OCI-M1 (cell line): ENCODE measurements at regions not wholly inside any gene's neighbourhood (a gene's known extent, or its start where the extent isn't known, plus 50 kb on each side); places are given as distances from the start of the nearest gene placed in this dataset.
A peak's percentile ranks its signal among the peaks of the same experiment; 100 is the strongest.

Experiments
- DNase-seq: peaks from one replicate; lab custom pipeline; 2025; lab: John Stamatoyannopoulos, UW

DNA sequence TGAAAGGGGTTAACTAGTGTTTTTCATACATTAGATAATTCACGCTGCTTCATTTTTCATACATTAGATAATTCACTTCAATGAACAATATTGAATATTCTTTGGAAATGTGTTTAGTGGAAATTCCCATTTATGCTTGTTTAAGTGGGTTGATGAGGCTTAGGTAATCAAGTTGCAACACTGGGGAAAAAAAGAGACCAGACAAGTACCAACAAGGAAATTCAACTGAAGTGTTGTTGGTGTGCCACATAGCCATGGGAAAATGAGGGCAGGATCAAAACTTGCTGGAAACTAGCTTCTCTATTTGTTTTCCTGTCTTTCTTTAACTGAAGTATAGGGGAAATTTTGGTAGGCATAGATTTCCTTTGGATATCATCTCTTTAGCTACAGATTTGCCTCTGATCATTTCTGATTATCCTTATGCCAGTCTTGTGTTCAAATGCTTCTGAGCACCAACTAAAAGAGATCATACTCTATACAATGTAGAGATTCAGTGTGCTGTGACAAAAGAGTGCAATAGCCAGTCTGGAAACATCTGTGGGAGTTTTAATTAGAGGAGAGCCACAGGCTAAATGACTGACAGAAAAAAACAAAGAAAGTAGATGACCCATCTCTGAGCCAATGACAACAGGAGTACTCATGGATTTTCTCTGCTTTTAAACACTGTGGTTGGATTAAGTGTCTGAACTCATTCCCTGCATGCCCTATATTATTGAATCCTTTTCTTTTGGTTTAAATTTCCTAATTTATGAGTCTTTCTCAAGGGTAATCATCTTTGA lies 67.6 kb upstream of the CTSC start:
- DNase-seq: peak; percentile 80

DNA sequence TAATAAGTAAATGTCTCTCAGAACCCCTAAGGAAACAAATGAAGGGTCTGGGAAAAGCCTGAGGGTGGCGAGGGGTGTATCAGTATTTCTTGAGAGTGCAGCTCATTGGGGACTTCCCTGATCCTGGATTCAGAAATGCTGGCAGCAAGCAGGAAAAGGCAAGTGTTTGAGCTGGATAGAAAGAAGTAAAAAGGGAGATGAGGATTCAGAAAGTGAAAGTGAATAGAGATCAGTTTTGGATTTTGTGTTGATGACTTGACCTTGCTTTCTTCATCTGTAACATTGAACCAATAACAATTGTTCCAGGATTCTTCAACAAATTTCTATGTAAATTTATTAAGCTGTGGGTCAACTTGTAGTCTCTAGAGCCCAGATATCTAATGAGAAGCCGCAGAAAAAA lies 66.9 kb upstream of the CTSC start:
- peak; percentile 82 for DNase-seq

DNA sequence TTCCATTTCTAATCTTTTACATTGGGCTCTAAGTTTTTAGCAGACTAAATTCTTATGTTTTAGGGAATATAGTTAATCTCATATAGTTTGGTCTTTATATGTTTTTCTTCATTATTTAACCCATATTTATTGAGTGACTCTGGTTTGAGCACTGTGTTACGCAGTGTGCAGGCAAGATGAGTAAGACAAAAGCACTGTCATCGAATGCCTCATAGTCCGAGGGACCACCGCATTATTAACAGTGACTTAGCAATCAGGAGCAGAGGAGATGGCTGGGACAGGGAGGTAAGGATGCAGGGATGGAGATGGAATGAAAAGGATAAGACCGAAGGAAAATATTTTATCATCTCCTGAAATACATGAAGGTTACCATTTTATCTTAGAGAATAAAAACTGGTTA lies 65.2 kb upstream of the CTSC start:
- no peak for DNase-seq

DNA sequence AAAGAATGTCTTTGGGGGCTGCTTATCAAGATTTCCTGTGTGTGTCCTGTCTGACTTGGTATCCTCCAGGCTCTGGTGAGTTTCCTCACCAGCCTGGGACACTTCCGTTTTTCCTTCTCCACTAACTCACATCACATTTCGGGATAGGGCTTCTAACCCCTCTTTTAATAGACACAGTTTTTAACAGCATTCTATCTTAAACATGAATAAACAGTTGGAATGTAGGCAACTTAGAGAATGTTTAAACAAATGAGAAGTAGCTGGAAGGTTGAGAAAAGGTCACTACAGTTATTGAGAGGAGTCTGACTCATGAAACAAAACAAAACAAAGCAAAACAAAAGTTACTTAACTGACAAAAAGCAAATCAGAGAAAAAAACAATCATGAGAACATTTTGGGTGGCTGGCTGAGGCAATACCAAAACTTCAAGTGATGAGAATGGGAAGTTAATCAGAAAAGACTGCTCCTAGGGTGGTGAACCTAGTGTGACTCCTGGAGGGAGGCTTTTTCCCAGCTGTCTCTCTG lies 64.7 kb upstream of the CTSC start:
- DNase-seq: peak; percentile 85

DNA sequence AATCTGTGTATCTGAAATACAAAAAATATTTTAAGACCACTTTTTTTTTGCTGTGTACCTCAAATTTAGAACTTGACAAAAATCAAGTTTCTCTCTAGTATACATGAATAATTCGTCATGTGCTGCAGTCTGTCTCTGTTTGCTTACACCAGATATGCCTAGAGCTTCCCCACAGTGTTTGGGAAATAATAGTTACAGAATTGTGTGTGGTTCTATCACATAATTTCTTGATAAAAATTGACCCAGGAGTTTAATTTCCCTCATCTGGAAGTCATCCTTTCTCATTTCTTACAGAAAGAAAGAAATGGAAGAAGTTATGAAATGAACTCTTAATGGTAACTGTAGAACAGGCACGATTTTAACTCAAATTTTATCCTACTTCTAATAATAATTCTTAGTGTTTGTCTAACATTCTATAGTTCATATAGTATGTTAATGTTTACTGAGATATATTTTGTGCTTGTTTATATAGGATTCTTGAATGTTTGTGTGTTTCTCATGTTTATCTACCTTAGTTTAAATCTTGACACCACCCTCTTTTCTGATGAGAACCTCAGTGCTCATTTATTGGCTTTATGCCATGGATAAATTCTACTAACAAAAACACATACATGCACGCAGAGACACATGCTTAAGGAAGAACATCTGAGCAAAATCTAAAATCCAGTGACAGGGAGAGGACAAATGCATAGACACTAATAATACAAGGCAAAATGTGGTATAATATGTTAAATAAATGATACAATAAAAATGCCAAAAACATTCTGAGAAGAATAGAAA lies 61.4 kb upstream of the CTSC start:
- no peak for DNase-seq

DNA sequence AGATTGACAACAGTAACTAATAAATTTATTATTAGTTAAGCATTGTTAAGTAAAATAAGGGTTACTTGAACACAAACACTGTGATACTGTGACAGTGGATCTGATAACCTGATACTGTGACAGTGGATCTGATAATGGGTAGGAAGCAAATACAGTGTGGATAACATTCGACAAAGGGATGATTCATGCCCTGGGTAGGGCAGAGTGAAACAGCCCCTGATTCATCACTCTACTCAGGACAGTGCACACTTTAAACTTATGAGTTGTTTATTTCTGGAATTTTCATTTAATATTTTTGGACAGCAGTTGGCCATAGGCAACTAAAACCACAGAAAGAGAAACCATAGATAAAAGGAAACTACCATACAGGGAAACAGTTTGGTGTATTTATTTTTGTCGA lies 60.8 kb upstream of the CTSC start:
- peak; percentile 73 for DNase-seq

DNA sequence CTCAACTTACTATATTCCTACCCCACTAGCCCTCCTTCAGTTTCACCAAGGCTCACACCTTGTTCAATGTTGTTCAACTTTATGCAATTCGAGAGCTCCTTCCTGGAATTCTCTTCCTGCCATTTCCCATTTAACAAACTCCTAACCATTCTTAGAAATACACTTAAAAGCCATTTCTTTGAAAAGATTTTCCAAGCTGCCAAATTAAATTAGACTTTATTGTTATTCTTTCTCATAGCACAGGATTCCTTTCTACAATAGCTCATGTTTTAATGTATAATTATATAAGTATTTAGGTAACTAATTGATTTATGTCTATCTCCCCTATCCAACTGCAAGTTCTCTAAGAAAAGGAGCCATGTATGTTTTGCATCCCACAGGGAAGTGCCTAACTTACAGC lies 52.7 kb upstream of the CTSC start:
- DNase-seq: no peak

DNA sequence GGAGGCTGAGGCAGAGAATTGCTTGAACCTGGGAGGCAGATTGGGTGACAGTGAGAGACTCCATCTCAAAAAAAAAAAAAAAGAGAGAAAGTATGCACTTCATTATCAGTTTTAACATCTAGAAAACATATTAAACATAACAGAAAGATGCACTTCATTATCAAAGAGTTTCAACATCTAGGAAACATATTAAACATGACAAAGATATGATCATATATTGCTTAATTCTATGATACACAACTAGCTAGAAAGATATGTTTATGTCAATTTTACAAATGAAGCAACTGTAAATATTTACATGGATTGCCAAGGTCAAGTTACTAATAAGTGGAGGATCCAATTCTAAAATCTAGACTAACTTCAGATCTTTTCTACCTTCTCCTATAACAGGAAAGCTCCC lies 50.4 kb upstream of the CTSC start:
- DNase-seq: no peak
